ENCODE measurements at regions not wholly inside any gene's neighbourhood (a gene's known extent, or its start where the extent isn't known, plus 50 kb on each side); places are given as distances from the start of the nearest gene placed in this dataset.

DNA sequence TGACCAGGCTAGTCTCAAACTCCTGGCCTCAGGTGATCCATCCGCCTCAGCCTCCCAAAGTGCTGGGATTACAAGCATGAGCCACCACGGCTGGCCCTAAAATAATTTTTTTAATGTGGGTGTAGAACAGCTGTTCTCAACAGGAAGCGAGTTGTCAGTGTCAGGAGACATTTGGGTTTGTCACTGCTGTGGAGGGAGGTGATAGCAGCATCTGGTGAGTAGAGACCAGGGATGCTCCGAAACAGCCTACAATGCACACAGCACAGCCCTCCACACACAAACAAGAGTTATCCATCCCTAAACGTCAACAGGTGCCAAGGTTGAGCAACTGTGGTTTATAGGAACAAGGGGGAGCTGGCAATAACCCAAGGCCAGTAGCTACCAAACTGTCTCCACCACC, 243.4 kb upstream of the STS start:
- ChIA-PET POLR2A (no interaction called here), CTCF (interaction anchor here (0.6 kb wide), 1 partner anchor 1428 kb away, joined by 3 read pairs; no protein-coding TSS in a partner anchor)
- Histone ChIP-seq H4K20me1 (ENCODE audit: control insufficient read depth, insufficient read depth, low read length, poor library complexity, severe bottlenecking) (no peaks in the 10 kb centered on the region), H3K27me3 (replicated peaks in 1 of 4; ENCODE audit: control extremely low read depth in 1 of 4, control insufficient read depth in 3 of 4, insufficient read depth in 4 of 4, low read length in 3 of 4) (no peaks in the 10 kb centered on the region), H3K27ac (ENCODE audit: low read length in 2 of 2) (no peak overlapping the region), H3K4me3 (ENCODE audit: control extremely low read depth in 1 of 5, extremely low read depth in 1 of 5, insufficient read depth in 1 of 5, low read depth in 2 of 5, low read length in 4 of 5) (no peak overlapping the region), H3K9ac (ENCODE audit: low read length) (no peak overlapping the region), H3K36me3 (replicated peaks in 1 of 2; ENCODE audit: control extremely low read depth in 1 of 2, control insufficient read depth in 1 of 2, extremely low read depth in 1 of 2, insufficient read depth in 2 of 2, low read length in 1 of 2) (no peaks in the 10 kb centered on the region), H3K4me2 (replicated peaks; ENCODE audit: low read depth, low read length, poor library complexity, severe bottlenecking) (no peak overlapping the region), H3K79me2 (ENCODE audit: control insufficient read depth, insufficient read depth, low read length) (no peaks in the 10 kb centered on the region), H2AFZ (ENCODE audit: insufficient read depth, low read depth, low read length, poor library complexity, severe bottlenecking) (no peak overlapping the region), H3K9me3 (ENCODE audit: control extremely low read depth in 1 of 3, control insufficient read depth in 2 of 3, insufficient read depth in 1 of 3, low read length in 2 of 3) (no peaks in the 10 kb centered on the region), H3K4me1 (ENCODE audit: control insufficient read depth in 2 of 2, insufficient read depth in 2 of 2, low read length in 2 of 2) (no peaks in the 10 kb centered on the region)
- Mint-ChIP-seq H3K4me1 (no peaks in the 10 kb centered on the region), H3K27me3 (no peaks in the 10 kb centered on the region), H3K9me3 (ENCODE audit: insufficient read depth) (no peaks in the 10 kb centered on the region), H3K27ac (no peak overlapping the region), H3K4me3 (no peak overlapping the region)
- intact Hi-C loops (cut with micrococcal nuclease) = no loop called here
- ATAC-seq (ENCODE audit: low read depth) (no peak), DNase-seq (no peak)
- 100% methylated on average over 1 of the region's 5 CpGs for WGBS (ENCODE audit: insufficient coverage)
- TF ChIP-seq, protein P1, sequence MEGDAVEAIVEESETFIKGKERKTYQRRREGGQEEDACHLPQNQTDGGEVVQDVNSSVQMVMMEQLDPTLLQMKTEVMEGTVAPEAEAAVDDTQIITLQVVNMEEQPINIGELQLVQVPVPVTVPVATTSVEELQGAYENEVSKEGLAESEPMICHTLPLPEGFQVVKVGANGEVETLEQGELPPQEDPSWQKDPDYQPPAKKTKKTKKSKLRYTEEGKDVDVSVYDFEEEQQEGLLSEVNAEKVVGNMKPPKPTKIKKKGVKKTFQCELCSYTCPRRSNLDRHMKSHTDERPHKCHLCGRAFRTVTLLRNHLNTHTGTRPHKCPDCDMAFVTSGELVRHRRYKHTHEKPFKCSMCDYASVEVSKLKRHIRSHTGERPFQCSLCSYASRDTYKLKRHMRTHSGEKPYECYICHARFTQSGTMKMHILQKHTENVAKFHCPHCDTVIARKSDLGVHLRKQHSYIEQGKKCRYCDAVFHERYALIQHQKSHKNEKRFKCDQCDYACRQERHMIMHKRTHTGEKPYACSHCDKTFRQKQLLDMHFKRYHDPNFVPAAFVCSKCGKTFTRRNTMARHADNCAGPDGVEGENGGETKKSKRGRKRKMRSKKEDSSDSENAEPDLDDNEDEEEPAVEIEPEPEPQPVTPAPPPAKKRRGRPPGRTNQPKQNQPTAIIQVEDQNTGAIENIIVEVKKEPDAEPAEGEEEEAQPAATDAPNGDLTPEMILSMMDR (IDR thresholded peaks at IDR 0.05) = no peak
- no peak for TF ChIP-seq EZH2 (IDR thresholded peaks at IDR 0.05; ENCODE audit: borderline replicate concordance, insufficient read depth, low read depth, low read length, poor library complexity, severe bottlenecking)

DNA sequence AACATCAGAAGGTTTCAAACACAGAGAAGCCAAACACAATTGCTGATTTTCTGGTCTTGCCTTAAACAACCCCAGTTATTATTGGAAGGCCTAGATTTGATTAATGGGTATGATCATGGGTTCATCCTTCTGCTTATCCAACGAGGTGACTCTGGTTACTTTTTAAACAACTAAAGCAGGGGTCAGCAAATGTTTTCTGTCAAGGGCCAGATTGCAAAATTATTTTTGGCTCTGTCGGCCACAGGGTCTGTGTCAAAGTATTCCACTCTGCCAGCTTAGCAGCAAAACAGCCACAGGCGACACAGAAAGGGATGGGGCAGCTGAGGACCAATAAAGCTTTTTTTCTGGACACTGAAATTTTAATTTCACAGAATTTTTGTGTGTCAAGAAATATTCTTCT, 249.1 kb upstream of the STS start:
- Histone ChIP-seq H3K27me3 (replicated peaks in 1 of 4; ENCODE audit: control extremely low read depth in 1 of 4, control insufficient read depth in 3 of 4, insufficient read depth in 4 of 4, low read length in 3 of 4) (no peaks in the 10 kb centered on the region), H3K9me3 (ENCODE audit: control extremely low read depth in 1 of 3, control insufficient read depth in 2 of 3, insufficient read depth in 1 of 3, low read length in 2 of 3) (no peaks in the 10 kb centered on the region), H3K4me2 (replicated peaks; ENCODE audit: low read depth, low read length, poor library complexity, severe bottlenecking) (no peak overlapping the region), H3K27ac (ENCODE audit: low read length in 2 of 2) (no peak overlapping the region), H4K20me1 (ENCODE audit: control insufficient read depth, insufficient read depth, low read length, poor library complexity, severe bottlenecking) (no peaks in the 10 kb centered on the region), H3K79me2 (ENCODE audit: control insufficient read depth, insufficient read depth, low read length) (no peaks in the 10 kb centered on the region), H2AFZ (ENCODE audit: insufficient read depth, low read depth, low read length, poor library complexity, severe bottlenecking) (no peak overlapping the region), H3K4me1 (ENCODE audit: control insufficient read depth in 2 of 2, insufficient read depth in 2 of 2, low read length in 2 of 2) (no peaks in the 10 kb centered on the region), H3K9ac (ENCODE audit: low read length) (no peak overlapping the region), H3K36me3 (replicated peaks in 1 of 2; ENCODE audit: control extremely low read depth in 1 of 2, control insufficient read depth in 1 of 2, extremely low read depth in 1 of 2, insufficient read depth in 2 of 2, low read length in 1 of 2) (no peaks in the 10 kb centered on the region), H3K4me3 (ENCODE audit: control extremely low read depth in 1 of 5, extremely low read depth in 1 of 5, insufficient read depth in 1 of 5, low read depth in 2 of 5, low read length in 4 of 5) (no peak overlapping the region)
- CTCF ChIA-PET = no interaction called here
- intact Hi-C loops (cut with micrococcal nuclease) = no loop called here
- WGBS (ENCODE audit: insufficient coverage) = 80% methylated on average over 2 of the region's 3 CpGs
- no peak for ATAC-seq (ENCODE audit: low read depth)
- Mint-ChIP-seq H3K27ac (no peak overlapping the region), H3K9me3 (ENCODE audit: insufficient read depth) (no peaks in the 10 kb centered on the region), H3K4me3 (no peak overlapping the region), H3K4me1 (no peaks in the 10 kb centered on the region), H3K27me3 (no peaks in the 10 kb centered on the region)
- POLR2A ChIA-PET = no interaction called here
- DNase-seq = no peak
- TF ChIP-seq, protein P1 (IDR thresholded peaks at IDR 0.05) = no peak

All from B cell (primary cell).